GM18951 (cell line): ENCODE measurements at regions not wholly inside any gene's neighbourhood (a gene's known extent, or its start where the extent isn't known, plus 50 kb on each side); places are given as distances from the start of the nearest gene placed in this dataset.

ENCODE experiments used
- POLR2A ChIP-seq: IDR thresholded peaks from 4 replicates; pipeline ENCODE4 v1.6.1; 2011; ENCODE audit warnings: mild to moderate bottlenecking; ENCODE audit not compliant: insufficient read length, insufficient read depth; ENCODE audit errors: extremely low read depth
- in situ Hi-C: fragments of 300-500 bp; cut with MboI; formaldehyde crosslinking; loops from one replicate; pipeline ENCODE4 v1.12.0; 2022; ENCODE audit warnings: low sequenced_read_pairs, mixed read lengths, inconsistent platforms; ENCODE audit not compliant: unreplicated experiment

DNA sequence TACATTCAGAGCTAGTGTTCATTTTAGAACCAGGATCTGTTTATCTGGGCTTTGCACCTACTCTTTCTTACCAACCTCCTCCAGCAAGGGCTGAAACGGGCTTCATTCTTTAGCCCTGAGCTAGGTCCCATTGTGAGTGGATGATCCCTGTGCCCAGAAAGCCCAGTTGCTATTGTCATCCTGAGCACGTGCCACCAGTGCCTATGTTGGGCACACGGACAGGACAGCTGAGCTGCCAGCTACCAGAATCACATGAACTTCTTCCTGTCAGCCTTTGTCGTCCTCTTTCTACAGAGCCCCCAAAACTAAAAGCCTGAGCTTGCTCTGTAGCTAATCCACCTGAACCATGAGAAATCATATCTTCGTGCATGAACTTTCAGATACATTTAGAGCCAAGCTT, 74.4 kb upstream of the NTM start:
- TF ChIP-seq POLR2A, result no peak
- in situ Hi-C loops, result no loop called here

DNA sequence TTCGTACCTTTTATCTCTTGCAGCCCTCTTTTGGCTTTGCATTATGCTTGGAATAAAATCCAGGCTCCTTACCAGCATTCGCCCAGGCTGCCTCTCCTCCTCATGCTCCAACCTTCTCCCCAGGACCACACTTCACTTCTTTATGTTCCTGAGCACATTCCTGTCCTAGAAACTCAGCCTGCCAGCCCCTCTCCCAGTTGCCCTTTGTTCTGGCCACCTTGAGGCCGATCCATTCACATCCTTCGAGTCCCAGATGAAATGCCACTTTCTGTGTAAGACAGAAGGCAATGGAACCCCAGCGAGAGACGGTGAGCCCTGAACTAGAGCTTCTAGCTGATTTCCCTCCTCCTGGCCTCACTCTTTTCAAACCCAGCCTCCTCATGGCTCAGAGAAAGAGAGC, 73.0 kb upstream of the NTM start:
- no peak for TF ChIP-seq POLR2A
- in situ Hi-C loops, result no loop called here

DNA sequence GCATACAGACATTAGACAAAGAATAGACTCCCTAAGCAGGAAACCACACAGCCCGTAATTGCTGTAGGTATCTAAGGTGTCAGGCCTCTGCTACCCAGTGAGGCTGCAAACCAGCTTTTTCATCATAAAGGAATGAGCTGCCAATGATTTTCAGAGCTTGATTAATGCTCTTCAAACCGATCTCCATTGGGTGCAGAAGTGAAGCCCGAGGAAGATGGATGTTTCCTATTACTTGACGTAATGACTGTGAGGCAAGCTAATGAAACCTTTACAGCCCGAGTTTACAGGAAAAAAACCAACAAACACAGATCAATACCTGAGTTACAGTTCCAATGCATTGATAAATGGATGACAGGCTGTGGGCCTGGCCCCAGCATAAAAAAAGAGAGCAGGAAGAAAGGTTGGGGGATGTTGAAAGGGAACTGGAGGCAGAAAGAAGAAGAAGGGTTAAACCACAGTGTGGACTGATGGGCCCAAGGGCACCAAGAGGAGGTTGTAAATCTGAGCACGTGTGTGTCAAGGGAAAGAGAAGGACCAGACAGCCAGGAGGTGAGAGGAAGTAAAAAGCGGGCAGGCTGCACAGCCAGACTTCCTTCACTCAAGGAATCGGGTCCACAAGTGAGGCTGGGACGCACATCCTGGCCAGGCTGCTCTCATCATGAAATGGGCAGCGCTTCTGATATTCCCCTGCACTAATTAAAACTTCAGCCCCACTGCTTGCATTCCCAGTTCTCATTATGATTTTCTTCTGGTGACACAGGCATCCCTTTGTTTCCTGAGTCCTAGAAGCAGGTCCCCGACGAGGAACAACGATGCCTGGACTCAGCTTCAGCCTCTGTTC, 70.6 kb upstream of the NTM start:
- TF ChIP-seq POLR2A, result no peak
- in situ Hi-C loops, result no loop called here

DNA sequence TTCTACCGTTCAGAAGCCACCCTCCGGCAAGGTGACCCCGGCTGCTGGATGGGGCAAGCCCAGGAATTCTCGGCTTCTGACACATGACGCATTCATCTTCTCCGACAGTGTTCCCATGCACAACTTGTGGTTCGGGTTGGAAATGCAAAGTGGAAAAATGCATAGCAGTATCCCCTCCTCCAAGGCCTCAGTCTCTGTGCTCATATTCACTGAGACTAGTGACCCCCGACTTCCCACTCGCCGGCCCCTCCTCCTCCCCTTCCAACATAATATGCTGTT, 70.0 kb upstream of the NTM start:
- no peak for TF ChIP-seq POLR2A
- in situ Hi-C loops, result no loop called here

DNA sequence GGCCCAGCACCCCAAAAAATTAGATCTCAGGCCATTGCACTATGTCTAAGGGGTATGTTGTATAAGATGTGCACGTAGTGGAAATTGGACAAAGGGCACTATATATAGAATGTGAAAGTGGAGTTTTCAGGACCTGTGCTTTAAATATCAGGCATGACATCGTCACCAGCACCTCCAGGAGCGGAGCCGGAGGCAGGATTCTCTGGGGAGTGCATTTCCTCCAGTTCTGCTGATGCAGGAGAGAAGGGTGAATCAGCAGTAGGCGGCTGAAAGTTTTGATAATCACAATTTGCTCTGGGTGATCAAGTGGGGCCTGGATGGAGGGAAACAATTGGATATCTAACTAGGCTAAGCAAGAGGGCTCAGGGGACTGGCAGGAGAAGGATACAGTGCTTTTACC, 69.1 kb upstream of the NTM start:
- in situ Hi-C loops, result no loop called here

DNA sequence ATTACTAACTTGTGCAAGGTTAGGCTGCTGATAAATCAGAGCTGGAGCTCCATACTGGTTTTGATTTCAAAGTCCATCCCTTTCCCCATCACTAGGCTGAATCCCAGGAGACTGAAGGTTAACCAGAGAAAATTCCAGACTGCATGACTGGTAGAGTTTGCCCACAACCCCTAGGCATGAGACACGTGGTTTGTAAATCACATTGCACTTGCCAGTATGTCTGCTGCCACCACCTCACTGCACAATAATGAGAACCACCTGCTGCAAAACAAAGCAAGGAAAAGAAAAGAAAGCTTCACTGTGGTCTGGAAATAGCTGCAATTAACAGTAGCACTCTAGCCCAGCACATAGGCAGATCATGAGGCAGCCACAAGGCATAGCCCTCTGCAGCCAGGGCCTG, 67.6 kb upstream of the NTM start:
- TF ChIP-seq POLR2A, result no peak

More for the DNA sequence above, 69.1 kb upstream of the NTM start:
- no peak for TF ChIP-seq POLR2A

DNA sequence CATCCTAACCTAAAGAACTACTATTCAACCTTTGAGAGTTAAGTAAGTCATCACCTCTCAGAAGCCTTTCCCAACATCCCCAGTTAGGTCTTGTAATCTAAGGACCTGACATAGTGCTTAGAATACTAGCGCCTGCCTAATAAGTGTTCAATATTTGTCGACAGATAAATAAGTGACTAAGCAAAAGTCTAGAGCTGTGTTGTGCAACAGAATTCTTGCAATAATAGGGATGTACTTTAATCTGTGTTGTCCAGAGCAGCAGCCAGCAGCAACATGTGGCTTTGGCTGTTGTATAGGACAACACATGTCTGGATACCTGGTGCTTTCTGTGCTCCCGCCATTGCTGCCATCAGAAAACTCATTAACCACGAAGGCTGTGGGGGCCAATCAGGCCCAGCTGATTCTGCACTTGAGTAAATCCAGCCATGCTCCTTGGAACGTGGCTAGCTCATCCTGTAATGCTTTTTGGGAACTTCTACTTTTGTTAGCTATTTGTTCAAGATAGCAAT, 66.8 kb upstream of the NTM start:
- in situ Hi-C loops, result no loop called here
- no peak for TF ChIP-seq POLR2A

More for the DNA sequence above, 67.6 kb upstream of the NTM start:
- in situ Hi-C loops, result no loop called here

DNA sequence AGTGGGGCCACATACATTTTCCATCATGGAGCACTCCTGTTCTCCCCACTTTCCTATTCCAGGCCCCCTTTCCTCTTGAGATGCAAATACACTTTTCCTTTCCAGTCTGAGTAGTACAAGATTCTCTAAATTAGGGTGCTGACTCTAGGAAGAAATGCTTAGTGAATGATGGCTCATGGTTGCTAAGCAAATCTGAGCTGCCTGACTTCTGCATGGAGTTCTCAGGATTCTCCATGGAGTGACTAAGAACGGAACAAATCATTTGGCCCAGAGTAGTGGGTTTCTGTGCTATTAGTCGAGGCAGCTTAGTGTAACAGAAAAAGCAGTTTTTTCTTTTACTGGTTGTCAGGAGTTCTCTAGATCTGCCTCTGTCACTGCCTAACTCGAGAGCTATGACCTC, 65.4 kb upstream of the NTM start:
- in situ Hi-C loops, result no loop called here
- no peak for TF ChIP-seq POLR2A

DNA sequence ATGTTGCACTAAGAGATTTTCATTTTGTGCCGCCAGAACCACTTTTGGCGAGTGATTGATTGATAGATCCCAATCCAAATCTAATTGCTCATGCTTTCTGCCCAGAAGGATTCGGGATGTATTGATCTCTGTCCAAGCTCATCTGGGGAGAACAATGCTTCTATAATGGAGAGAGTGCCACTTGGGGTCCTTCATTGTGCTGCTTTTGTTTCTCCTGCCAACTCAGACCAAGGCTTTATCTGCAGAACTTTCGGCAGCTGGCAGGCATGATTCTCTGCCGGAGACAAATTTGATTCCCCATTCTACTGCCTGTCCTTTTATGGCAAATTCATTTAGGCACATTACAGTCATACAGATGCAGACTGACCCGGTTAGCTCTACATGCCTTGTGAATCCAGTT, 62.9 kb upstream of the NTM start:
- TF ChIP-seq POLR2A, result no peak
- in situ Hi-C loops, result no loop called here

DNA sequence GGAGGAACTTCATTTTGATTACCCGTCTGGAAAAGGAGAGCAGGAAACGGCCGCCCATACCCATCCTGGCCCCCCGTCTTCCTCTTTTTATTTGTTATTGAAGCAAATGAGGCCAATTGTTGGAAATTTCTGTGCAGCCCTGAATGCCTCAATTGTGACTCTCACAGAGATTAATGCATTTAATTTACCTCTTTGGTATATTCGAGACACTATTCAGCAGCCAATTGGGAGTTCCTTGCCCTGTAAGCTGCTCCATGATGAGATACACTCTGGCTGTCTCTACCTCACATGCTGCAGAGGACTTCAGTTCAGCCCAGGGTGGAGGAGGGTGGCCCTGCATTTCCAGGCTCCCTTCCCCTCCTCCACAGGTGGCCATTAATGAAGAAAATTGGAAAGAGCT, 60.6 kb upstream of the NTM start:
- no peak for TF ChIP-seq POLR2A
- in situ Hi-C loops, result no loop called here

DNA sequence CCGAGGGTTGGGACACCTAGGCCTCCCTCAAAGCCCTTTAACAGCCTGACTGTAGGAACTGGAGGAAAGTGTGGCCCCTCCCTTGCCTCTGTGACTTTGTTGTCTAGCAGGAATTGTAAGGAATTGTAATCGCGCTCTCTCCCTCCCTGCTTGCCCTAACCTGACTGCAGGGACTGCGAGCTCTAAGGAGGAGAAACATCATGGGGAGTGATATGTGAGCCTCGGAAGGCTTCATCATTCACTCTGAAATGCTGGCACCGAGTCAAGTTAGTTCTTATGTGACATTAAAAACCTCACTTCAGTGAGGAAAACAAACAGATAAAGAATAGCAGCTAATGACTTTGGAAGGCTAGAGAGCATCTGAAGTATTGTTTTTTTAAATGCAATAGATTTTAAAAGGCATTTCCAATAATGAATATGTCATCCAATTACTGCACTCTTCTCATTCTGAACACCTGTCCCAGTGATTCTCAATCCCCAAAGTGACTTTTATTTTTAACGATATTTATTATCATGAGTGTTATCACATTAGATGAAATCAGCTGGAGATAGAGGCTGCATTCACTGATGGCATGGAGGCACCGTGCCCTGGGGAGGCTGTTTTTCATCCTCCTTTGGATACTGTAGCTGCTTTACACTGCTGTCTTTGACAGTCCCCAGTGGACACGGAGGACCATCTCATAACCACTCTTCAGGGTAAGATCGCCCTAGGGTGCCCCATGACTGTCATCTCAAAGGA, 58.5 kb upstream of the NTM start:
- no peak for TF ChIP-seq POLR2A
- in situ Hi-C loops, result no loop called here
